ENCODE measurements at regions not wholly inside any gene's neighbourhood (a gene's known extent, or its start where the extent isn't known, plus 50 kb on each side); places are given as distances from the start of the nearest gene placed in this dataset.

- TF ChIP-seq RARB (CRISPR knock-in tag; IDR thresholded peaks at IDR 0.05) (no peak), PATZ1 (CRISPR knock-in tag; IDR thresholded peaks at IDR 0.05; ENCODE audit: borderline replicate concordance) (no peak), ISL1 (CRISPR knock-in tag; IDR thresholded peaks at IDR 0.05) (no peak), TOX (CRISPR knock-in tag; IDR thresholded peaks at IDR 0.05; ENCODE audit: borderline replicate concordance) (no peak), OSR1 (CRISPR knock-in tag; IDR thresholded peaks at IDR 0.05) (no peak)
- TF ChIP-seq, protein P1, sequence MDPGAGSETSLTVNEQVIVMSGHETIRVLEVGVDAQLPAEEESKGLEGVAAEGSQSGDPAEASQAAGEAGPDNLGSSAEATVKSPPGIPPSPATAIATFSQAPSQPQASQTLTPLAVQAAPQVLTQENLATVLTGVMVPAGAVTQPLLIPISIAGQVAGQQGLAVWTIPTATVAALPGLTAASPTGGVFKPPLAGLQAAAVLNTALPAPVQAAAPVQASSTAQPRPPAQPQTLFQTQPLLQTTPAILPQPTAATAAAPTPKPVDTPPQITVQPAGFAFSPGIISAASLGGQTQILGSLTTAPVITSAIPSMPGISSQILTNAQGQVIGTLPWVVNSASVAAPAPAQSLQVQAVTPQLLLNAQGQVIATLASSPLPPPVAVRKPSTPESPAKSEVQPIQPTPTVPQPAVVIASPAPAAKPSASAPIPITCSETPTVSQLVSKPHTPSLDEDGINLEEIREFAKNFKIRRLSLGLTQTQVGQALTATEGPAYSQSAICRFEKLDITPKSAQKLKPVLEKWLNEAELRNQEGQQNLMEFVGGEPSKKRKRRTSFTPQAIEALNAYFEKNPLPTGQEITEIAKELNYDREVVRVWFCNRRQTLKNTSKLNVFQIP (CRISPR knock-in tag; IDR thresholded peaks at IDR 0.05; ENCODE audit: borderline replicate concordance, low read depth): no peak
- TF ChIP-seq, protein P2, sequence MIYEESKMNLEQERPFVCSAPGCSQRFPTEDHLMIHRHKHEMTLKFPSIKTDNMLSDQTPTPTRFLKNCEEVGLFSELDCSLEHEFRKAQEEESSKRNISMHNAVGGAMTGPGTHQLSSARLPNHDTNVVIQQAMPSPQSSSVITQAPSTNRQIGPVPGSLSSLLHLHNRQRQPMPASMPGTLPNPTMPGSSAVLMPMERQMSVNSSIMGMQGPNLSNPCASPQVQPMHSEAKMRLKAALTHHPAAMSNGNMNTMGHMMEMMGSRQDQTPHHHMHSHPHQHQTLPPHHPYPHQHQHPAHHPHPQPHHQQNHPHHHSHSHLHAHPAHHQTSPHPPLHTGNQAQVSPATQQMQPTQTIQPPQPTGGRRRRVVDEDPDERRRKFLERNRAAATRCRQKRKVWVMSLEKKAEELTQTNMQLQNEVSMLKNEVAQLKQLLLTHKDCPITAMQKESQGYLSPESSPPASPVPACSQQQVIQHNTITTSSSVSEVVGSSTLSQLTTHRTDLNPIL (CRISPR knock-in tag; IDR thresholded peaks at IDR 0.05; ENCODE audit: low read depth): no peak
Observed at GRCh38 chr9:75552941-75553340, 337.5 kb upstream of the PCSK5 start.

All from SK-N-SH treated with all-trans-retinoic acid at 6 μM for 48 hours (cell line).